Calu3 (cell line): ENCODE measurements at regions not wholly inside any gene's neighbourhood (a gene's known extent, or its start where the extent isn't known, plus 50 kb on each side); places are given as distances from the start of the nearest gene placed in this dataset.

Experiments
- BruUV-seq: library from RNA; stranded (reverse); fragments of 400-500 nt; replicated peaks from 2 replicates; lab custom pipeline; 2021; lab: Mats Ljungman, UMichigan
- CTCF ChIA-PET: fragments of 300-600 bp; sonication (Branson Sonifier 250); formaldehyde crosslinking; loops from one replicate; lab custom pipeline; 2022; ENCODE audit warnings: antibody characterized with exemption; lab: Charles Lee
- DNase-seq: peaks from one replicate; pipeline ENCODE4 v3.0.0; 2022
- H3K27ac Mint-ChIP-seq: one replicate; pipeline ENCODE4 v1.8.0; 2022; ENCODE audit warnings: mixed read lengths; ENCODE audit not compliant: unreplicated experiment
- H3K27me3 Mint-ChIP-seq: one replicate; pipeline ENCODE4 v1.8.0; 2022; ENCODE audit warnings: mixed read lengths; ENCODE audit not compliant: unreplicated experiment
- H3K36me3 Mint-ChIP-seq: one replicate; pipeline ENCODE4 v1.8.0; 2022; ENCODE audit warnings: mild to moderate bottlenecking, moderate library complexity, mixed read lengths; ENCODE audit not compliant: insufficient read depth, unreplicated experiment
- H3K4me1 Mint-ChIP-seq: one replicate; pipeline ENCODE4 v1.8.0; 2022; ENCODE audit warnings: mild to moderate bottlenecking, low read depth, mixed read lengths; ENCODE audit not compliant: unreplicated experiment
- H3K4me3 Mint-ChIP-seq: one replicate; pipeline ENCODE4 v1.8.0; 2022; ENCODE audit warnings: mild to moderate bottlenecking, low read depth, moderate library complexity, mixed read lengths; ENCODE audit not compliant: unreplicated experiment
- H3K9me3 Mint-ChIP-seq: one replicate; pipeline ENCODE4 v1.8.0; 2022; ENCODE audit warnings: low read depth, mixed read lengths; ENCODE audit not compliant: unreplicated experiment
- CTCF ChIP-seq: fragments of 200-600 bp; IDR thresholded peaks from one replicate; pipeline ENCODE4 v1.8.0; 2022; ENCODE audit warnings: antibody characterized with exemption; ENCODE audit not compliant: unreplicated experiment
- intact Hi-C: fragments of 100-400 bp; cut with micrococcal nuclease; formaldehyde crosslinking; loops from one replicate; pipeline ENCODE4 v1.10.0; 2022; ENCODE audit not compliant: unreplicated experiment

- H3K4me1 Mint-ChIP-seq: no peaks in the 10 kb centered on the region
- no peaks in the 10 kb centered on the region for H3K27me3 Mint-ChIP-seq
- CTCF ChIA-PET: no interaction called here
- no peak overlapping the region for H3K4me3 Mint-ChIP-seq
- no TSS peak for BruUV-seq
- TF ChIP-seq CTCF: no peak
- intact Hi-C loops: no loop called here
- H3K27ac Mint-ChIP-seq: no peak overlapping the region
- DNase-seq: no peak
- no peaks in the 10 kb centered on the region for H3K36me3 Mint-ChIP-seq
- H3K9me3 Mint-ChIP-seq: peaks cover 2% of the 10 kb centered on the region
These were observed 1318.5 kb downstream of the STIM2 start for GRCh38 chr4:28179126-28179525.

GRCh38 chr4:28209371-28209924 lies 1348.8 kb downstream of the STIM2 start:
- Mint-ChIP-seq H3K9me3 (peaks cover 6% of the 10 kb centered on the region), H3K27ac (no peak overlapping the region), H3K36me3 (peaks cover 4% of the 10 kb centered on the region), H3K27me3 (no peaks in the 10 kb centered on the region), H3K4me1 (no peaks in the 10 kb centered on the region), H3K4me3 (no peak overlapping the region)
- intact Hi-C loops: no loop called here
- no peak for DNase-seq
- CTCF ChIA-PET: no interaction called here
- BruUV-seq: no TSS peak
- TF ChIP-seq CTCF: no peak

- H3K27ac Mint-ChIP-seq: no peak overlapping the region
- no peaks in the 10 kb centered on the region for H3K4me1 Mint-ChIP-seq
These were observed 1351.2 kb downstream of the STIM2 start for GRCh38 chr4:28211676-28212470.

GRCh38 chr4:28221536-28221935 lies 1360.9 kb downstream of the STIM2 start:
- H3K36me3 Mint-ChIP-seq: no peaks in the 10 kb centered on the region
- BruUV-seq: no TSS peak
- no peaks in the 10 kb centered on the region for H3K27me3 Mint-ChIP-seq
- H3K9me3 Mint-ChIP-seq: peaks cover 5% of the 10 kb centered on the region
- DNase-seq: no peak
- H3K4me3 Mint-ChIP-seq: no peak overlapping the region
- no peak for TF ChIP-seq CTCF
- intact Hi-C loops: no loop called here
- no peaks in the 10 kb centered on the region for H3K4me1 Mint-ChIP-seq
- H3K27ac Mint-ChIP-seq: no peak overlapping the region
- CTCF ChIA-PET: no interaction called here

More at GRCh38 chr4:28211676-28212470, 1351.2 kb downstream of the STIM2 start:
- Mint-ChIP-seq H3K36me3 (peaks cover 4% of the 10 kb centered on the region), H3K4me3 (no peak overlapping the region), H3K27me3 (no peaks in the 10 kb centered on the region), H3K9me3 (peaks cover 3% of the 10 kb centered on the region)
- no TSS peak for BruUV-seq
- CTCF ChIA-PET: no interaction called here
- no peak for DNase-seq
- intact Hi-C loops: no loop called here
- no peak for TF ChIP-seq CTCF
